GM21529 (cell line): ENCODE measurements at regions not wholly inside any gene's neighbourhood (a gene's known extent, or its start where the extent isn't known, plus 50 kb on each side); places are given as distances from the start of the nearest gene placed in this dataset.
"Not testable (repeated sequence)": the region's sequence is repeated elsewhere in the genome, so short reads cannot be mapped to it uniquely, and the experiment has no call there.

Experiments used
- ATAC-seq: cut with Tn5 transposase; IDR thresholded peaks from one replicate; pipeline ENCODE4 v1.9.1; 2021; ENCODE audit not compliant: unreplicated experiment

- no peak for ATAC-seq
Measured at GRCh38 chr15:70378126-70379031, 280.7 kb upstream of the TLE3 start.

GRCh38 chr15:70376929-70377691, 279.4 kb upstream of the TLE3 start:
- ATAC-seq, result no peak

GRCh38 chr15:70376031-70376928, 278.6 kb upstream of the TLE3 start:
- ATAC-seq, result no peak

- ATAC-seq, result no peak
Measured at GRCh38 chr15:70375586-70375985, 277.9 kb upstream of the TLE3 start.

- ATAC-seq, result no peak
Measured at GRCh38 chr15:70375006-70375431, 277.3 kb upstream of the TLE3 start.

GRCh38 chr15:70374096-70374495, 276.4 kb upstream of the TLE3 start:
- ATAC-seq, result no peak

- not testable (repeated sequence) for ATAC-seq
Measured at GRCh38 chr15:70373439-70373838, 275.7 kb upstream of the TLE3 start.

GRCh38 chr15:70367913-70368705, 270.4 kb upstream of the TLE3 start:
- not testable (repeated sequence) for ATAC-seq

- ATAC-seq, result not testable (repeated sequence)
Measured at GRCh38 chr15:70364023-70364422, 266.3 kb upstream of the TLE3 start.

GRCh38 chr15:70362886-70363285, 265.2 kb upstream of the TLE3 start:
- ATAC-seq, result no peak

GRCh38 chr15:70362350-70362749, 264.6 kb upstream of the TLE3 start:
- ATAC-seq, result no peak

GRCh38 chr15:70361891-70362290, 264.2 kb upstream of the TLE3 start:
- no peak for ATAC-seq

GRCh38 chr15:70361106-70361505, 263.4 kb upstream of the TLE3 start:
- ATAC-seq, result no peak

- ATAC-seq, result no peak
Measured at GRCh38 chr15:70358871-70359647, 261.3 kb upstream of the TLE3 start.

- ATAC-seq, result no peak
Measured at GRCh38 chr15:70358011-70358819, 260.5 kb upstream of the TLE3 start.

- no peak for ATAC-seq
Measured at GRCh38 chr15:70357453-70357852, 259.7 kb upstream of the TLE3 start.

GRCh38 chr15:70356919-70357318, 259.2 kb upstream of the TLE3 start:
- ATAC-seq, result no peak

- no peak for ATAC-seq
Measured at GRCh38 chr15:70356062-70356860, 258.5 kb upstream of the TLE3 start.
